Mucosa of descending colon (tissue), 3 donors: ENCODE measurements at regions not wholly inside any gene's neighbourhood (a gene's known extent, or its start where the extent isn't known, plus 50 kb on each side); places are given as distances from the start of the nearest gene placed in this dataset.

ENCODE experiments used
- ATAC-seq: fragments of 200-7000 bp; cut with Tn5 transposase; one replicate; pipeline ENCODE4 v1.9.1; 2020; ENCODE audit warnings: mild to moderate bottlenecking, moderate library complexity
- DNase-seq, 3 donors: peaks; one replicate each; pipeline ENCODE4 v3.0.0-alpha.2; 2020
- H3K36me3 ChIP-seq: fragments of 200-600 bp; one replicate; pipeline ENCODE4 v1.8.0; 2021; ENCODE audit warnings: low read depth, mild to moderate bottlenecking
- H3K4me1 ChIP-seq: fragments of 200-600 bp; one replicate; pipeline ENCODE4 v1.8.0; 2021; ENCODE audit warnings: low read depth, mild to moderate bottlenecking
- H3K4me3 ChIP-seq: fragments of 200-600 bp; one replicate; pipeline ENCODE4 v1.8.0; 2021; ENCODE audit warnings: mild to moderate bottlenecking
- H3K9me3 ChIP-seq: fragments of 200-600 bp; one replicate; pipeline ENCODE4 v1.8.0; 2021; ENCODE audit warnings: mild to moderate bottlenecking
- CTCF ChIP-seq: fragments of 200-600 bp; IDR thresholded peaks from one replicate; pipeline ENCODE4 v1.8.0; 2022; ENCODE audit warnings: antibody characterized with exemption, mild to moderate bottlenecking
- intact Hi-C, 2 donors: fragments of 100-400 bp; cut with DNase I in 1 of 2; cut with micrococcal nuclease in 1 of 2; formaldehyde crosslinking; loops; one replicate each; pipeline versions ENCODE4 v1.11.0 to v1.11.1; 2022; cut with DNase I, micrococcal nuclease
- donor health status: DM: no; HTN: no; CAD: no; lungs with moderate emphysema.
- donor health status: DM: no; HTN: no; CAD: no.
- donor health status: DM: no; HTN: yes; CAD: no.

GRCh38 chr2:193580176-193580950 lies 1385.6 kb upstream of the TMEFF2 start:
- H3K4me1 ChIP-seq: no peaks in the 10 kb centered on the region

GRCh38 chr2:193566886-193567285 lies 1372.2 kb upstream of the TMEFF2 start:
- H3K4me3 ChIP-seq: no peak overlapping the region
- intact Hi-C loops: no loop called here
- ATAC-seq (no peak), DNase-seq (no peak)
- no peaks in the 10 kb centered on the region for H3K9me3 ChIP-seq
- no peaks in the 10 kb centered on the region for H3K36me3 ChIP-seq
- no peak for TF ChIP-seq CTCF
- H3K4me1 ChIP-seq: no peaks in the 10 kb centered on the region

More at GRCh38 chr2:193580176-193580950, 1385.6 kb upstream of the TMEFF2 start:
- no peak overlapping the region for H3K4me3 ChIP-seq
- DNase-seq: no peak
- TF ChIP-seq CTCF: no peak
- intact Hi-C loops: no loop called here
- no peak for ATAC-seq
- H3K36me3 ChIP-seq: no peaks in the 10 kb centered on the region
- no peaks in the 10 kb centered on the region for H3K9me3 ChIP-seq

GRCh38 chr2:193566276-193566675 lies 1371.5 kb upstream of the TMEFF2 start:
- DNase-seq: no peak
- ATAC-seq: no peak
- H3K4me1 ChIP-seq: no peaks in the 10 kb centered on the region
- H3K9me3 ChIP-seq: no peaks in the 10 kb centered on the region
- no peak overlapping the region for H3K4me3 ChIP-seq
- intact Hi-C loops: no loop called here
- H3K36me3 ChIP-seq: no peaks in the 10 kb centered on the region
- TF ChIP-seq CTCF: no peak

- DNase-seq (no peak), ATAC-seq (no peak)
- intact Hi-C loops: no loop called here
- no peak overlapping the region for H3K4me3 ChIP-seq
- H3K9me3 ChIP-seq: no peaks in the 10 kb centered on the region
- no peaks in the 10 kb centered on the region for H3K36me3 ChIP-seq
- TF ChIP-seq CTCF: no peak
- no peaks in the 10 kb centered on the region for H3K4me1 ChIP-seq
Measured at GRCh38 chr2:193562031-193562430, 1367.3 kb upstream of the TMEFF2 start.

GRCh38 chr2:193561054-193561453 lies 1366.3 kb upstream of the TMEFF2 start:
- intact Hi-C loops: no loop called here
- Histone ChIP-seq H3K9me3 (no peaks in the 10 kb centered on the region), H3K36me3 (no peaks in the 10 kb centered on the region), H3K4me3 (no peak overlapping the region), H3K4me1 (no peaks in the 10 kb centered on the region)
- ATAC-seq: no peak
- no peak for TF ChIP-seq CTCF
- DNase-seq: no peak
